NCI-H1930 (cell line): ENCODE measurements at regions not wholly inside any gene's neighbourhood (a gene's known extent, or its start where the extent isn't known, plus 50 kb on each side); places are given as distances from the start of the nearest gene placed in this dataset.
"Not testable (repeated sequence)": the region's sequence is repeated elsewhere in the genome, so short reads cannot be mapped to it uniquely, and the experiment has no call there.

ENCODE experiments used
- DNase-seq, 2 experiments: peaks; one replicate each; lab custom pipeline; 2025; lab: John Stamatoyannopoulos, UW

- no peak for DNase-seq
Observed at GRCh38 chr2:31813016-31813415, 197.8 kb downstream of the MEMO1 start.

GRCh38 chr2:31812051-31812798 is 198.6 kb downstream of the MEMO1 start:
- no peak for DNase-seq

GRCh38 chr2:31811482-31811881 is 199.3 kb downstream of the MEMO1 start:
- no peak for DNase-seq

GRCh38 chr2:31810200-31810917 is 200.4 kb downstream of the MEMO1 start:
- no peak for DNase-seq

GRCh38 chr2:31805688-31806087 is 205.1 kb downstream of the MEMO1 start:
- DNase-seq: no peak

- not testable (repeated sequence) for DNase-seq
Observed at GRCh38 chr2:31803481-31804153, 207.2 kb downstream of the MEMO1 start.

- no peak for DNase-seq
Observed at GRCh38 chr2:31802711-31803110, 208.1 kb downstream of the MEMO1 start.

GRCh38 chr2:31799282-31799681 is 211.5 kb downstream of the MEMO1 start:
- not testable (repeated sequence) for DNase-seq

GRCh38 chr2:31788273-31788672 is 207.5 kb upstream of the SRD5A2 start:
- no peak for DNase-seq

GRCh38 chr2:31785876-31786275 is 205.1 kb upstream of the SRD5A2 start:
- DNase-seq: no peak

GRCh38 chr2:31784868-31785267 is 204.1 kb upstream of the SRD5A2 start:
- no peak for DNase-seq

- not testable (repeated sequence) for DNase-seq
Observed at GRCh38 chr2:31783446-31784091, 202.8 kb upstream of the SRD5A2 start.

- DNase-seq: no peak
Observed at GRCh38 chr2:31778153-31778552, 197.4 kb upstream of the SRD5A2 start.

- no peak for DNase-seq
Observed at GRCh38 chr2:31770741-31771140, 190.0 kb upstream of the SRD5A2 start.

GRCh38 chr2:31765078-31765945 is 184.6 kb upstream of the SRD5A2 start:
- DNase-seq: no peak

GRCh38 chr2:31764169-31764568 is 183.4 kb upstream of the SRD5A2 start:
- no peak for DNase-seq

- DNase-seq: no peak
Observed at GRCh38 chr2:31762085-31762484, 181.3 kb upstream of the SRD5A2 start.

- DNase-seq: not testable (repeated sequence)
Observed at GRCh38 chr2:31757351-31757750, 176.6 kb upstream of the SRD5A2 start.

GRCh38 chr2:31748746-31749145 is 168.0 kb upstream of the SRD5A2 start:
- DNase-seq: not testable (repeated sequence)

GRCh38 chr2:31748041-31748440 is 167.3 kb upstream of the SRD5A2 start:
- DNase-seq: no peak

- DNase-seq: no peak
Observed at GRCh38 chr2:31739161-31739560, 158.4 kb upstream of the SRD5A2 start.
